Fibroblast of lung (primary cell): ENCODE measurements at regions not wholly inside any gene's neighbourhood (a gene's known extent, or its start where the extent isn't known, plus 50 kb on each side); places are given as distances from the start of the nearest gene placed in this dataset.

ENCODE experiments used
- DNase-seq, 2 donors: peaks; one replicate each; pipeline versions ENCODE4 v3.0.0 to v3.0.0-alpha.2; 2010; ENCODE audit warnings: low read depth in 2 of 2
- H2AFZ ChIP-seq: 2 replicates; pipeline ENCODE4 v1.5.1; 2012; ENCODE audit warnings: low read length, control low read depth, inconsistent platforms
- H3K27ac ChIP-seq: 2 replicates; pipeline ENCODE4 v1.5.1; 2011; ENCODE audit warnings: low read length, control low read depth; ENCODE audit not compliant: insufficient read depth
- H3K27me3 ChIP-seq: 2 replicates; pipeline ENCODE4 v1.5.1; 2011; ENCODE audit warnings: mild to moderate bottlenecking, low read length; ENCODE audit not compliant: control insufficient read depth, insufficient read depth
- H3K36me3 ChIP-seq: 2 replicates; pipeline ENCODE4 v1.5.1; 2011; ENCODE audit warnings: low read length; ENCODE audit not compliant: control insufficient read depth, insufficient read depth
- H3K4me1 ChIP-seq: 2 replicates; pipeline ENCODE4 v1.5.1; 2011; ENCODE audit warnings: low read length; ENCODE audit not compliant: control insufficient read depth, insufficient read depth; ENCODE audit errors: extremely low read depth
- H3K4me2 ChIP-seq: 2 replicates; pipeline ENCODE4 v1.5.1; 2011; ENCODE audit warnings: low read length, control low read depth; ENCODE audit not compliant: insufficient read depth; ENCODE audit errors: extremely low read depth
- H3K4me3 ChIP-seq, 4 experiments: fragments of 200-600 bp in 1 of 4; sonication (generic) in 1 of 4; replicated peaks in 1 of 4; 2 replicates each; pipeline ENCODE4 v1.5.1; 2011 to 2016; ENCODE audit warnings: low read length in 4 of 4, low read depth in 3 of 4, mild to moderate bottlenecking in 3 of 4, control low read depth in 2 of 4, inconsistent platforms in 1 of 4, mixed read lengths in 1 of 4; ENCODE audit not compliant: insufficient read depth in 1 of 4; ENCODE audit errors: control extremely low read depth in 1 of 4
- H3K79me2 ChIP-seq: 2 replicates; pipeline ENCODE4 v1.5.1; 2012; ENCODE audit warnings: mild to moderate bottlenecking, low read length, inconsistent platforms; ENCODE audit not compliant: control insufficient read depth, insufficient read depth
- H3K9ac ChIP-seq: 2 replicates; pipeline ENCODE4 v1.5.1; 2011; ENCODE audit warnings: mild to moderate bottlenecking, low read length, control low read depth; ENCODE audit not compliant: insufficient read depth
- H3K9me3 ChIP-seq: 2 replicates; pipeline ENCODE4 v1.5.1; 2012; ENCODE audit warnings: low read depth, low read length; ENCODE audit not compliant: control insufficient read depth, insufficient read depth
- H4K20me1 ChIP-seq: 2 replicates; pipeline ENCODE4 v1.5.1; 2011; ENCODE audit warnings: low read length; ENCODE audit not compliant: control insufficient read depth, insufficient read depth; ENCODE audit errors: extremely low read depth
- CTCF ChIP-seq, 2 donors: IDR thresholded peaks in 1 of 2; conservative IDR thresholded peaks in 1 of 2; 1 replicate in 1 of 2; 2 replicates in 1 of 2; pipeline ENCODE4 v1.5.1; 2011 to 2012; ENCODE audit warnings: low read length in 2 of 2, control low read depth in 1 of 2, inconsistent platforms in 1 of 2, low read depth in 1 of 2, mild to moderate bottlenecking in 1 of 2
- EZH2 ChIP-seq: IDR thresholded peaks from 2 replicates; pipeline ENCODE4 v1.5.1; 2012; ENCODE audit warnings: low read length, control low read depth, mild to moderate bottlenecking; ENCODE audit errors: missing control alignments

GRCh38 chr3:191804935-191805334, 344.0 kb downstream of the PYDC2 start:
- H4K20me1 ChIP-seq: no peaks in the 10 kb centered on the region
- H3K4me1 ChIP-seq: no peaks in the 10 kb centered on the region
- no peak overlapping the region for H3K4me2 ChIP-seq
- H3K9ac ChIP-seq: no peak overlapping the region
- no peak overlapping the region for H3K27ac ChIP-seq
- TF ChIP-seq EZH2 (no peak), CTCF (conservative IDR thresholded peaks at IDR 0.05 in 1 of 2, IDR thresholded peaks at IDR 0.05 in 1 of 2; ENCODE audit: low read depth in 1 of 2, low read length in 2 of 2) (no peak)
- H2AFZ ChIP-seq: no peak overlapping the region
- H3K79me2 ChIP-seq: no peaks in the 10 kb centered on the region
- H3K4me3 ChIP-seq: no peak overlapping the region
- H3K36me3 ChIP-seq: no peaks in the 10 kb centered on the region
- no peak for DNase-seq
- H3K27me3 ChIP-seq: no peaks in the 10 kb centered on the region
- H3K9me3 ChIP-seq: no peaks in the 10 kb centered on the region

GRCh38 chr3:191808073-191808472, 347.1 kb downstream of the PYDC2 start:
- TF ChIP-seq EZH2 (no peak), CTCF (conservative IDR thresholded peaks at IDR 0.05 in 1 of 2, IDR thresholded peaks at IDR 0.05 in 1 of 2; ENCODE audit: low read depth in 1 of 2, low read length in 2 of 2) (no peak)
- Histone ChIP-seq H3K27ac (no peak overlapping the region), H2AFZ (no peak overlapping the region), H3K27me3 (no peaks in the 10 kb centered on the region), H3K4me2 (no peak overlapping the region), H3K9me3 (no peaks in the 10 kb centered on the region), H3K36me3 (no peaks in the 10 kb centered on the region), H4K20me1 (no peaks in the 10 kb centered on the region), H3K9ac (no peak overlapping the region), H3K79me2 (no peaks in the 10 kb centered on the region), H3K4me1 (no peaks in the 10 kb centered on the region), H3K4me3 (no peak overlapping the region)
- no peak for DNase-seq

GRCh38 chr3:191809326-191809949, 348.5 kb downstream of the PYDC2 start:
- no peaks in the 10 kb centered on the region for H3K79me2 ChIP-seq
- H3K4me3 ChIP-seq: no peak overlapping the region
- no peak overlapping the region for H2AFZ ChIP-seq
- H4K20me1 ChIP-seq: no peaks in the 10 kb centered on the region
- TF ChIP-seq EZH2 (no peak), CTCF (conservative IDR thresholded peaks at IDR 0.05 in 1 of 2, IDR thresholded peaks at IDR 0.05 in 1 of 2; ENCODE audit: low read depth in 1 of 2, low read length in 2 of 2) (no peak)
- H3K9ac ChIP-seq: no peak overlapping the region
- no peaks in the 10 kb centered on the region for H3K9me3 ChIP-seq
- no peak overlapping the region for H3K4me2 ChIP-seq
- H3K27me3 ChIP-seq: no peaks in the 10 kb centered on the region
- DNase-seq: no peak
- no peak overlapping the region for H3K27ac ChIP-seq
- H3K4me1 ChIP-seq: no peaks in the 10 kb centered on the region
- H3K36me3 ChIP-seq: no peaks in the 10 kb centered on the region
